ENCODE measurements at regions not wholly inside any gene's neighbourhood (a gene's known extent, or its start where the extent isn't known, plus 50 kb on each side); places are given as distances from the start of the nearest gene placed in this dataset.

DNA sequence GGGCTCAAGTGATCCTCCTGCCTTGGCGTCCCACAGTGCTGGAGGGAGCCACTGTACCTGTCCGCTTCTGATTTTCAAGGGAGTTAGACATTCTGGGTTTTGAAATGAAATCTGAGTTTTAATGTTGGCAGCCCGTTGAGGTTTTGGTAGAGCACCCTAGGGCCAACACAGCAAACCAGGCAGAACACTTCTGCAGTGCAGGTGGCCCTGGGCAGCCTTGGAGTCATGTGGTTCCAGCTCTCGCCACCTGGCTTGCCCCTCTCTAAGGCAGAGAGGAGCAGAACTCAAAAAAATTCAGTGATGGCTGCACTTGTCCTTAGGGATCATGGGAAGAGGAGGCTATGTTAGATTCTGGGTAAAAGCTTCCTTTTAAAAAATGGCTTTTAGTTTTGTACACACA lies 74.9 kb downstream of the CLDN34 start:
- H4K20me1 ChIP-seq (replicated peaks; ENCODE audit: insufficient read depth) = no peaks in the 10 kb centered on the region
- H3F3A ChIP-seq (replicated peaks; ENCODE audit: low read depth) = no peaks in the 10 kb centered on the region
- no peaks in the 10 kb centered on the region for H3K9me2 ChIP-seq (ENCODE audit: insufficient read depth)
- H3K36me3 ChIP-seq (ENCODE audit: insufficient read depth) = no peaks in the 10 kb centered on the region
- Mint-ChIP-seq H3K4me1 (peaks cover 21% of the 10 kb centered on the region), H3K27me3 (ENCODE audit: insufficient read depth, low read depth, poor library complexity) (no peaks in the 10 kb centered on the region), H3K4me3 (no peak overlapping the region), H3K36me3 (ENCODE audit: low read depth) (no peaks in the 10 kb centered on the region), H3K27ac (no peak overlapping the region), H3K9me3 (no peaks in the 10 kb centered on the region)
- ATAC-seq (no peak), DNase-seq (ENCODE audit: low spot score) (no peak)
- H3K4me2 ChIP-seq = 0 out of 2 replicates have a peak overlapping the region, but pooled peaks have one; percentile 1
- no peaks in the 10 kb centered on the region for H3K27me3 ChIP-seq (ENCODE audit: insufficient read depth)
- no peak overlapping the region for H3K4me3 ChIP-seq
- H3K79me2 ChIP-seq (replicated peaks; ENCODE audit: insufficient read depth) = peaks cover 32% of the 10 kb centered on the region
- H3K4me1 ChIP-seq (ENCODE audit: insufficient read depth) = peaks cover 12% of the 10 kb centered on the region
- TF ChIP-seq, protein P1, sequence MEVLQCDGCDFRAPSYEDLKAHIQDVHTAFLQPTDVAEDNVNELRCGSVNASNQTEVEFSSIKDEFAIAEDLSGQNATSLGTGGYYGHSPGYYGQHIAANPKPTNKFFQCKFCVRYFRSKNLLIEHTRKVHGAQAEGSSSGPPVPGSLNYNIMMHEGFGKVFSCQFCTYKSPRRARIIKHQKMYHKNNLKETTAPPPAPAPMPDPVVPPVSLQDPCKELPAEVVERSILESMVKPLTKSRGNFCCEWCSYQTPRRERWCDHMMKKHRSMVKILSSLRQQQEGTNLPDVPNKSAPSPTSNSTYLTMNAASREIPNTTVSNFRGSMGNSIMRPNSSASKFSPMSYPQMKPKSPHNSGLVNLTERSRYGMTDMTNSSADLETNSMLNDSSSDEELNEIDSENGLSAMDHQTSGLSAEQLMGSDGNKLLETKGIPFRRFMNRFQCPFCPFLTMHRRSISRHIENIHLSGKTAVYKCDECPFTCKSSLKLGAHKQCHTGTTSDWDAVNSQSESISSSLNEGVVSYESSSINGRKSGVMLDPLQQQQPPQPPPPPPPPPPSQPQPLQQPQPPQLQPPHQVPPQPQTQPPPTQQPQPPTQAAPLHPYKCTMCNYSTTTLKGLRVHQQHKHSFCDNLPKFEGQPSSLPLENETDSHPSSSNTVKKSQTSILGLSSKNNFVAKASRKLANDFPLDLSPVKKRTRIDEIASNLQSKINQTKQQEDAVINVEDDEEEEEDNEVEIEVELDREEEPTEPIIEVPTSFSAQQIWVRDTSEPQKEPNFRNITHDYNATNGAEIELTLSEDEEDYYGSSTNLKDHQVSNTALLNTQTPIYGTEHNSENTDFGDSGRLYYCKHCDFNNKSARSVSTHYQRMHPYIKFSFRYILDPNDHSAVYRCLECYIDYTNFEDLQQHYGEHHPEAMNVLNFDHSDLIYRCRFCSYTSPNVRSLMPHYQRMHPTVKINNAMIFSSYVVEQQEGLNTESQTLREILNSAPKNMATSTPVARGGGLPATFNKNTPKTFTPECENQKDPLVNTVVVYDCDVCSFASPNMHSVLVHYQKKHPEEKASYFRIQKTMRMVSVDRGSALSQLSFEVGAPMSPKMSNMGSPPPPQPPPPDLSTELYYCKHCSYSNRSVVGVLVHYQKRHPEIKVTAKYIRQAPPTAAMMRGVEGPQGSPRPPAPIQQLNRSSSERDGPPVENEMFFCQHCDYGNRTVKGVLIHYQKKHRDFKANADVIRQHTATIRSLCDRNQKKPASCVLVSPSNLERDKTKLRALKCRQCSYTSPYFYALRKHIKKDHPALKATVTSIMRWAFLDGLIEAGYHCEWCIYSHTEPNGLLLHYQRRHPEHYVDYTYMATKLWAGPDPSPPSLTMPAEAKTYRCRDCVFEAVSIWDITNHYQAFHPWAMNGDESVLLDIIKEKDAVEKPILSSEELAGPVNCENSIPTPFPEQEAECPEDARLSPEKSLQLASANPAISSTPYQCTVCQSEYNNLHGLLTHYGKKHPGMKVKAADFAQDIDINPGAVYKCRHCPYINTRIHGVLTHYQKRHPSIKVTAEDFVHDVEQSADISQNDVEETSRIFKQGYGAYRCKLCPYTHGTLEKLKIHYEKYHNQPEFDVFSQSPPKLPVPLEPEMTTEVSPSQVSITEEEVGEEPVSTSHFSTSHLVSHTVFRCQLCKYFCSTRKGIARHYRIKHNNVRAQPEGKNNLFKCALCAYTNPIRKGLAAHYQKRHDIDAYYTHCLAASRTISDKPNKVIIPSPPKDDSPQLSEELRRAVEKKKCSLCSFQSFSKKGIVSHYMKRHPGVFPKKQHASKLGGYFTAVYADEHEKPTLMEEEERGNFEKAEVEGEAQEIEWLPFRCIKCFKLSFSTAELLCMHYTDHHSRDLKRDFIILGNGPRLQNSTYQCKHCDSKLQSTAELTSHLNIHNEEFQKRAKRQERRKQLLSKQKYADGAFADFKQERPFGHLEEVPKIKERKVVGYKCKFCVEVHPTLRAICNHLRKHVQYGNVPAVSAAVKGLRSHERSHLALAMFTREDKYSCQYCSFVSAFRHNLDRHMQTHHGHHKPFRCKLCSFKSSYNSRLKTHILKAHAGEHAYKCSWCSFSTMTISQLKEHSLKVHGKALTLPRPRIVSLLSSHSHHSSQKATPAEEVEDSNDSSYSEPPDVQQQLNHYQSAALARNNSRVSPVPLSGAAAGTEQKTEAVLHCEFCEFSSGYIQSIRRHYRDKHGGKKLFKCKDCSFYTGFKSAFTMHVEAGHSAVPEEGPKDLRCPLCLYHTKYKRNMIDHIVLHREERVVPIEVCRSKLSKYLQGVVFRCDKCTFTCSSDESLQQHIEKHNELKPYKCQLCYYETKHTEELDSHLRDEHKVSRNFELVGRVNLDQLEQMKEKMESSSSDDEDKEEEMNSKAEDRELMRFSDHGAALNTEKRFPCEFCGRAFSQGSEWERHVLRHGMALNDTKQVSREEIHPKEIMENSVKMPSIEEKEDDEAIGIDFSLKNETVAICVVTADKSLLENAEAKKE (CRISPR knock-in tag; IDR thresholded peaks at IDR 0.05) = no peak
- TF ChIP-seq ZNF114 (CRISPR knock-in tag; IDR thresholded peaks at IDR 0.05) = no peak
- no peak for TF ChIP-seq CREB1 (CRISPR knock-in tag; IDR thresholded peaks at IDR 0.05; ENCODE audit: low read depth)
- no peak for TF ChIP-seq JUNB (IDR thresholded peaks at IDR 0.05; ENCODE audit: unreplicated experiment)
- TF ChIP-seq, protein P2, sequence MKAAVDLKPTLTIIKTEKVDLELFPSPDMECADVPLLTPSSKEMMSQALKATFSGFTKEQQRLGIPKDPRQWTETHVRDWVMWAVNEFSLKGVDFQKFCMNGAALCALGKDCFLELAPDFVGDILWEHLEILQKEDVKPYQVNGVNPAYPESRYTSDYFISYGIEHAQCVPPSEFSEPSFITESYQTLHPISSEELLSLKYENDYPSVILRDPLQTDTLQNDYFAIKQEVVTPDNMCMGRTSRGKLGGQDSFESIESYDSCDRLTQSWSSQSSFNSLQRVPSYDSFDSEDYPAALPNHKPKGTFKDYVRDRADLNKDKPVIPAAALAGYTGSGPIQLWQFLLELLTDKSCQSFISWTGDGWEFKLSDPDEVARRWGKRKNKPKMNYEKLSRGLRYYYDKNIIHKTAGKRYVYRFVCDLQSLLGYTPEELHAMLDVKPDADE (IDR thresholded peaks at IDR 0.05) = no peak
- no peak for TF ChIP-seq EZH2 (IDR thresholded peaks at IDR 0.05; ENCODE audit: low read depth, unreplicated experiment)
- TF ChIP-seq ZNF331 (CRISPR knock-in tag; IDR thresholded peaks at IDR 0.05; ENCODE audit: low read depth) = no peak
- TF ChIP-seq, protein P3, sequence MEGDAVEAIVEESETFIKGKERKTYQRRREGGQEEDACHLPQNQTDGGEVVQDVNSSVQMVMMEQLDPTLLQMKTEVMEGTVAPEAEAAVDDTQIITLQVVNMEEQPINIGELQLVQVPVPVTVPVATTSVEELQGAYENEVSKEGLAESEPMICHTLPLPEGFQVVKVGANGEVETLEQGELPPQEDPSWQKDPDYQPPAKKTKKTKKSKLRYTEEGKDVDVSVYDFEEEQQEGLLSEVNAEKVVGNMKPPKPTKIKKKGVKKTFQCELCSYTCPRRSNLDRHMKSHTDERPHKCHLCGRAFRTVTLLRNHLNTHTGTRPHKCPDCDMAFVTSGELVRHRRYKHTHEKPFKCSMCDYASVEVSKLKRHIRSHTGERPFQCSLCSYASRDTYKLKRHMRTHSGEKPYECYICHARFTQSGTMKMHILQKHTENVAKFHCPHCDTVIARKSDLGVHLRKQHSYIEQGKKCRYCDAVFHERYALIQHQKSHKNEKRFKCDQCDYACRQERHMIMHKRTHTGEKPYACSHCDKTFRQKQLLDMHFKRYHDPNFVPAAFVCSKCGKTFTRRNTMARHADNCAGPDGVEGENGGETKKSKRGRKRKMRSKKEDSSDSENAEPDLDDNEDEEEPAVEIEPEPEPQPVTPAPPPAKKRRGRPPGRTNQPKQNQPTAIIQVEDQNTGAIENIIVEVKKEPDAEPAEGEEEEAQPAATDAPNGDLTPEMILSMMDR (conservative IDR thresholded peaks at IDR 0.05; ENCODE audit: low read depth in 2 of 2) = no peak
- TF ChIP-seq NANOG (IDR thresholded peaks at IDR 0.05; ENCODE audit: borderline replicate concordance) = no peak
- TF ChIP-seq, protein P4, sequence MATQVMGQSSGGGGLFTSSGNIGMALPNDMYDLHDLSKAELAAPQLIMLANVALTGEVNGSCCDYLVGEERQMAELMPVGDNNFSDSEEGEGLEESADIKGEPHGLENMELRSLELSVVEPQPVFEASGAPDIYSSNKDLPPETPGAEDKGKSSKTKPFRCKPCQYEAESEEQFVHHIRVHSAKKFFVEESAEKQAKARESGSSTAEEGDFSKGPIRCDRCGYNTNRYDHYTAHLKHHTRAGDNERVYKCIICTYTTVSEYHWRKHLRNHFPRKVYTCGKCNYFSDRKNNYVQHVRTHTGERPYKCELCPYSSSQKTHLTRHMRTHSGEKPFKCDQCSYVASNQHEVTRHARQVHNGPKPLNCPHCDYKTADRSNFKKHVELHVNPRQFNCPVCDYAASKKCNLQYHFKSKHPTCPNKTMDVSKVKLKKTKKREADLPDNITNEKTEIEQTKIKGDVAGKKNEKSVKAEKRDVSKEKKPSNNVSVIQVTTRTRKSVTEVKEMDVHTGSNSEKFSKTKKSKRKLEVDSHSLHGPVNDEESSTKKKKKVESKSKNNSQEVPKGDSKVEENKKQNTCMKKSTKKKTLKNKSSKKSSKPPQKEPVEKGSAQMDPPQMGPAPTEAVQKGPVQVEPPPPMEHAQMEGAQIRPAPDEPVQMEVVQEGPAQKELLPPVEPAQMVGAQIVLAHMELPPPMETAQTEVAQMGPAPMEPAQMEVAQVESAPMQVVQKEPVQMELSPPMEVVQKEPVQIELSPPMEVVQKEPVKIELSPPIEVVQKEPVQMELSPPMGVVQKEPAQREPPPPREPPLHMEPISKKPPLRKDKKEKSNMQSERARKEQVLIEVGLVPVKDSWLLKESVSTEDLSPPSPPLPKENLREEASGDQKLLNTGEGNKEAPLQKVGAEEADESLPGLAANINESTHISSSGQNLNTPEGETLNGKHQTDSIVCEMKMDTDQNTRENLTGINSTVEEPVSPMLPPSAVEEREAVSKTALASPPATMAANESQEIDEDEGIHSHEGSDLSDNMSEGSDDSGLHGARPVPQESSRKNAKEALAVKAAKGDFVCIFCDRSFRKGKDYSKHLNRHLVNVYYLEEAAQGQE (IDR thresholded peaks at IDR 0.05; ENCODE audit: unreplicated experiment) = no peak
- TF ChIP-seq EZH2phosphoT487 (IDR thresholded peaks at IDR 0.05; ENCODE audit: unreplicated experiment) = no peak
- no peak for TF ChIP-seq STAT1 (IDR thresholded peaks at IDR 0.05; ENCODE audit: unreplicated experiment)
- TF ChIP-seq POLR2AphosphoS5 (IDR thresholded peaks at IDR 0.05; ENCODE audit: low read depth) = no peak
- H2AFZ ChIP-seq = no peak overlapping the region
- H3K27ac ChIP-seq (ENCODE audit: low read depth) = peak overlapping the region; percentile 58; the same call in 1 of the 2 replicates

Data from GM23338 (cell line).